Middle frontal gyrus (tissue), 1 donor: ENCODE measurements at regions not wholly inside any gene's neighbourhood (a gene's known extent, or its start where the extent isn't known, plus 50 kb on each side); places are given as distances from the start of the nearest gene placed in this dataset.

Experiments used
- DNase-seq: peaks from one replicate; pipeline ENCODE4 v3.0.0-alpha.2; 2015; ENCODE audit warnings: low spot score; ENCODE audit errors: extremely low spot score

GRCh38 chr10:4733150-4733842, 92.7 kb upstream of the AKR1E2 start:
- DNase-seq, result no peak

- no peak for DNase-seq
Observed at GRCh38 chr10:4730998-4731397, 95.0 kb upstream of the AKR1E2 start.

- DNase-seq, result no peak
Observed at GRCh38 chr10:4725917-4726606, 99.9 kb upstream of the AKR1E2 start.

GRCh38 chr10:4723860-4724259, 102.1 kb upstream of the AKR1E2 start:
- DNase-seq, result no peak

GRCh38 chr10:4721999-4722753, 103.8 kb upstream of the AKR1E2 start:
- no peak for DNase-seq

- no peak for DNase-seq
Observed at GRCh38 chr10:4720463-4720862, 105.5 kb upstream of the AKR1E2 start.

GRCh38 chr10:4719671-4720070, 106.3 kb upstream of the AKR1E2 start:
- DNase-seq, result no peak

GRCh38 chr10:4719036-4719435, 107.0 kb upstream of the AKR1E2 start:
- DNase-seq, result no peak

- DNase-seq, result no peak
Observed at GRCh38 chr10:4718544-4718943, 107.5 kb upstream of the AKR1E2 start.

- DNase-seq, result no peak
Observed at GRCh38 chr10:4717670-4718069, 108.3 kb upstream of the AKR1E2 start.

GRCh38 chr10:4710858-4711257, 115.1 kb upstream of the AKR1E2 start:
- DNase-seq, result no peak

GRCh38 chr10:4708123-4708759, 117.8 kb upstream of the AKR1E2 start:
- no peak for DNase-seq

- no peak for DNase-seq
Observed at GRCh38 chr10:4707221-4707620, 118.8 kb upstream of the AKR1E2 start.

- no peak for DNase-seq
Observed at GRCh38 chr10:4704034-4704545, 121.9 kb upstream of the AKR1E2 start.

- no peak for DNase-seq
Observed at GRCh38 chr10:4701016-4701415, 125.0 kb upstream of the AKR1E2 start.

- no peak for DNase-seq
Observed at GRCh38 chr10:4699950-4700730, 125.9 kb upstream of the AKR1E2 start.

GRCh38 chr10:4698075-4698474, 127.9 kb upstream of the AKR1E2 start:
- DNase-seq, result no peak

GRCh38 chr10:4696186-4696585, 129.8 kb upstream of the AKR1E2 start:
- no peak for DNase-seq

GRCh38 chr10:4693967-4694366, 132.0 kb upstream of the AKR1E2 start:
- DNase-seq, result no peak

- DNase-seq, result no peak
Observed at GRCh38 chr10:4692206-4692605, 133.8 kb upstream of the AKR1E2 start.

- DNase-seq, result no peak
Observed at GRCh38 chr10:4691776-4692175, 134.2 kb upstream of the AKR1E2 start.
